HCT116 (cell line): ENCODE measurements at regions not wholly inside any gene's neighbourhood (a gene's known extent, or its start where the extent isn't known, plus 50 kb on each side); places are given as distances from the start of the nearest gene placed in this dataset.

Source experiments
- ATAC-seq: fragments of 200-7000 bp; cut with Tn5 transposase; 2 replicates; pipeline ENCODE4 v1.9.1; 2020; ENCODE audit warnings: mild to moderate bottlenecking, moderate library complexity
- BruUV-seq: library from RNA; stranded (reverse); fragments of 400-500 nt; replicated peaks from 2 replicates; lab custom pipeline; 2021; lab: Mats Ljungman, UMichigan
- CTCF ChIA-PET: fragments of 300-600 bp; sonication (Branson Sonifier 250); formaldehyde crosslinking; loops from one replicate; lab custom pipeline; 2021; ENCODE audit warnings: antibody characterized with exemption; lab: Charles Lee
- POLR2A ChIA-PET: fragments of 300-600, 350-600 bp; sonication (Branson Sonifier 250); formaldehyde crosslinking; loops from one replicate; lab custom pipeline; 2021; ENCODE audit warnings: antibody characterized with exemption; lab: Charles Lee
- RAD21 ChIA-PET, 2 experiments: fragments of 300-600 bp; sonication (Branson Sonifier 250); formaldehyde crosslinking; loops; one replicate each; lab custom pipeline; 2023; ENCODE audit warnings: low total read pairs in 2 of 2; ENCODE audit not compliant: uncharacterized antibody in 2 of 2, unreplicated experiment in 2 of 2, low non-redundant PET in 1 of 2; lab: Charles Lee
- DNase-seq: peaks from one replicate; pipeline ENCODE4 v3.0.0-alpha.2; 2010; ENCODE audit warnings: low read depth, low spot score
- H2AFZ ChIP-seq: fragments of 200-600 bp; shearing (Covaris generic), sonication (generic); 2 replicates; pipeline ENCODE4 v1.6.1; 2017; ENCODE audit warnings: low read depth, mixed run types, mixed read lengths, antibody characterized with exemption, low read length; ENCODE audit not compliant: poor library complexity, severe bottlenecking
- H3K27ac ChIP-seq: 2 replicates; pipeline ENCODE4 v1.5.1; 2012; ENCODE audit warnings: low read depth, low read length
- H3K27me3 ChIP-seq: fragments of 200-600 bp; sonication (generic); 2 replicates; pipeline ENCODE4 v1.6.1; 2016; ENCODE audit warnings: mixed run types, low read length, mixed read lengths; ENCODE audit not compliant: insufficient read depth
- H3K36me3 ChIP-seq, 2 experiments: fragments of 200-500 bp in 1 of 2; fragments of 200-600 bp in 1 of 2; sonication (Bioruptor generic) in 1 of 2; sonication (generic) in 1 of 2; 2 replicates each; pipeline versions ENCODE4 v1.5.1 to v1.6.1; 2014 to 2016; ENCODE audit warnings: low read length in 2 of 2, inconsistent platforms in 1 of 2, mixed read lengths in 1 of 2, mixed run types in 1 of 2; ENCODE audit not compliant: insufficient read depth in 2 of 2, control insufficient read depth in 1 of 2
- H3K4me1 ChIP-seq, 2 experiments: fragments of 200-600 bp in 1 of 2; sonication (generic) in 1 of 2; 2 replicates each; pipeline versions ENCODE4 v1.5.1 to v1.6.1; 2012 to 2017; ENCODE audit warnings: low read length in 2 of 2, inconsistent platforms in 1 of 2, mild to moderate bottlenecking in 1 of 2, mixed read lengths in 1 of 2, mixed run types in 1 of 2, moderate library complexity in 1 of 2; ENCODE audit not compliant: insufficient read depth in 2 of 2, control insufficient read depth in 1 of 2
- H3K4me2 ChIP-seq: fragments of 200-600 bp; sonication (generic); 2 replicates; pipeline ENCODE4 v1.6.1; 2017; ENCODE audit warnings: mixed run types, low read length, mixed read lengths
- H3K4me3 ChIP-seq, 2 experiments: fragments of 200-600 bp in 1 of 2; sonication (generic) in 1 of 2; replicated peaks in 1 of 2; 2 replicates each; pipeline ENCODE4 v1.5.1; 2011 to 2016; ENCODE audit warnings: low read length in 2 of 2, control low read depth in 1 of 2, low read depth in 1 of 2, mild to moderate bottlenecking in 1 of 2, mixed read lengths in 1 of 2, mixed run types in 1 of 2
- H3K79me2 ChIP-seq: fragments of 200-600 bp; sonication (generic); 2 replicates; pipeline ENCODE4 v1.6.1; 2017; ENCODE audit warnings: mild to moderate bottlenecking, mixed run types, low read length, moderate library complexity, mixed read lengths; ENCODE audit not compliant: insufficient read depth
- H3K9ac ChIP-seq: fragments of 200-600 bp; sonication (generic); 2 replicates; pipeline ENCODE4 v1.6.1; 2016; ENCODE audit warnings: low read length, mixed read lengths
- H3K9me2 ChIP-seq: fragments of 200-600 bp; sonication (generic), shearing (Covaris generic); 2 replicates; pipeline ENCODE4 v1.6.1; 2017; ENCODE audit warnings: mixed run types, mild to moderate bottlenecking, moderate library complexity; ENCODE audit not compliant: insufficient read depth
- H3K9me3 ChIP-seq, 2 experiments: fragments of 200-500 bp in 1 of 2; fragments of 200-600 bp in 1 of 2; sonication (Bioruptor generic) in 1 of 2; sonication (generic) in 1 of 2; 2 replicates each; pipeline ENCODE4 v1.6.1; 2014 to 2017; ENCODE audit warnings: low read length in 2 of 2, mixed read lengths in 2 of 2, inconsistent platforms in 1 of 2, low read depth in 1 of 2, mild to moderate bottlenecking in 1 of 2, mixed run types in 1 of 2, moderate library complexity in 1 of 2; ENCODE audit not compliant: control insufficient read depth in 1 of 2, insufficient read depth in 1 of 2
- H4K20me1 ChIP-seq: fragments of 200-600 bp; sonication (generic), shearing (Covaris generic); 2 replicates; pipeline ENCODE4 v1.6.1; 2017; ENCODE audit warnings: mixed run types, mild to moderate bottlenecking, moderate library complexity; ENCODE audit not compliant: insufficient read depth
- CBX3 ChIP-seq: IDR thresholded peaks from 2 replicates; pipeline ENCODE4 v1.6.1; 2012; ENCODE audit warnings: low read depth
- CEBPB ChIP-seq: IDR thresholded peaks from 2 replicates; pipeline ENCODE4 v1.6.1; 2012; ENCODE audit warnings: low read depth
- CTCF ChIP-seq, 3 experiments: fragments of 200-600 bp in 1 of 3; sonication (generic) in 1 of 3; IDR thresholded peaks in 2 of 3; conservative IDR thresholded peaks in 1 of 3; 2 replicates each; pipeline ENCODE4 v1.5.1; 2012 to 2017; ENCODE audit warnings: low read depth in 2 of 3, low read length in 2 of 3, antibody characterized with exemption in 1 of 3, borderline replicate concordance in 1 of 3, control low read depth in 1 of 3, mild to moderate bottlenecking in 1 of 3, mixed read lengths in 1 of 3, mixed run types in 1 of 3, moderate library complexity in 1 of 3; ENCODE audit not compliant: insufficient read depth in 1 of 3
- EGR1 ChIP-seq: IDR thresholded peaks from 2 replicates; pipeline ENCODE4 v1.6.1; 2012; ENCODE audit warnings: low read depth
- ELF1 ChIP-seq: IDR thresholded peaks from 2 replicates; pipeline ENCODE4 v1.6.1; 2012; ENCODE audit warnings: low read depth, borderline replicate concordance
- EZH2 ChIP-seq: fragments of 200-600 bp; sonication (generic); IDR thresholded peaks from 2 replicates; pipeline ENCODE4 v1.6.1; 2017; ENCODE audit warnings: antibody characterized with exemption, mixed run types
- EZH2phosphoT487 ChIP-seq: fragments of 200-600 bp; IDR thresholded peaks from 2 replicates; pipeline ENCODE4 v1.6.1; 2018; ENCODE audit warnings: antibody characterized with exemption, borderline replicate concordance
- FOSL1 ChIP-seq: IDR thresholded peaks from 2 replicates; pipeline ENCODE4 v1.6.1; 2012; ENCODE audit warnings: low read depth
- JUND ChIP-seq: IDR thresholded peaks from 2 replicates; pipeline ENCODE4 v1.6.1; 2012
- MAX ChIP-seq: IDR thresholded peaks from 2 replicates; pipeline ENCODE4 v1.6.1; 2012
- POLR2AphosphoS5 ChIP-seq: IDR thresholded peaks from 2 replicates; pipeline ENCODE4 v1.6.1; 2011; ENCODE audit warnings: mild to moderate bottlenecking, low read depth, low read length, moderate library complexity
- RAD21 ChIP-seq: IDR thresholded peaks from 2 replicates; pipeline ENCODE4 v1.6.1; 2012; ENCODE audit warnings: low read depth, mild to moderate bottlenecking
- REST ChIP-seq: IDR thresholded peaks from 2 replicates; pipeline ENCODE4 v1.6.1; 2012; ENCODE audit warnings: low read depth
- SIN3A ChIP-seq: IDR thresholded peaks from 2 replicates; pipeline ENCODE4 v1.6.1; 2012; ENCODE audit warnings: low read depth
- SP1 ChIP-seq: IDR thresholded peaks from 2 replicates; pipeline ENCODE4 v1.6.1; 2012; ENCODE audit warnings: low read depth
- TCF7L2 ChIP-seq: IDR thresholded peaks from 2 replicates; pipeline ENCODE4 v1.7.0; 2011; ENCODE audit warnings: borderline replicate concordance, inconsistent platforms; ENCODE audit not compliant: insufficient read depth, insufficient read length; ENCODE audit errors: extremely low read depth
- YY1 ChIP-seq: IDR thresholded peaks from 2 replicates; pipeline ENCODE4 v1.6.1; 2011; ENCODE audit warnings: low read length, low read depth, moderate library complexity, mild to moderate bottlenecking; ENCODE audit not compliant: insufficient replicate concordance; ENCODE audit errors: extremely low read depth
- ZFX ChIP-seq: fragments of 450-650 bp; IDR thresholded peaks from 2 replicates; pipeline ENCODE4 v1.6.1; 2017
- ZNF274 ChIP-seq: fragments of 200-500 bp; sonication (Bioruptor generic); IDR thresholded peaks from 2 replicates; pipeline ENCODE4 v1.6.1; 2014; ENCODE audit warnings: mild to moderate bottlenecking, low read depth, low read length, inconsistent platforms
- intact Hi-C: fragments of 100-400 bp; cut with micrococcal nuclease; formaldehyde crosslinking; loops from 2 replicates; pipeline ENCODE4 v1.10.0; 2022
- TF ChIP-seq, protein P1 (sequence below): IDR thresholded peaks from 2 replicates; pipeline ENCODE4 v1.6.1; 2012

- Histone ChIP-seq H3K27ac (no peak overlapping the region), H4K20me1 (no peaks in the 10 kb centered on the region), H3K27me3 (no peaks in the 10 kb centered on the region), H3K36me3 (no peaks in the 10 kb centered on the region), H3K4me2 (no peak overlapping the region), H3K4me1 (no peaks in the 10 kb centered on the region), H3K4me3 (no peak overlapping the region), H3K9ac (no peak overlapping the region), H3K9me3 (0 out of 4 replicates have a peak, but pooled peaks cover 0 to 3% of the 10 kb centered on the region in 2 experiments), H3K9me2 (no peaks in the 10 kb centered on the region), H3K79me2 (no peaks in the 10 kb centered on the region), H2AFZ (no peak overlapping the region)
- ChIA-PET RAD21 (no interaction called here), CTCF (no interaction called here), POLR2A (no interaction called here)
- no TSS peak for BruUV-seq
- no peak for ATAC-seq
- intact Hi-C loops = no loop called here
- TF ChIP-seq RAD21 (no peak), YY1 (no peak), SP1 (no peak), ELF1 (no peak), ZFX (no peak), CEBPB (no peak), EZH2phosphoT487 (no peak), JUND (no peak), MAX (no peak), CTCF (IDR thresholded peaks at IDR 0.05 in 2 of 3, conservative IDR thresholded peaks at IDR 0.05 in 1 of 3; ENCODE audit: borderline replicate concordance in 1 of 3, insufficient read depth in 1 of 3, low read depth in 2 of 3, low read length in 2 of 3) (no peak), SIN3A (no peak), FOSL1 (no peak), POLR2AphosphoS5 (no peak), REST (no peak), EZH2 (no peak), EGR1 (no peak), ZNF274 (no peak), TCF7L2 (no peak), CBX3 (no peak)
- TF ChIP-seq, protein P1, sequence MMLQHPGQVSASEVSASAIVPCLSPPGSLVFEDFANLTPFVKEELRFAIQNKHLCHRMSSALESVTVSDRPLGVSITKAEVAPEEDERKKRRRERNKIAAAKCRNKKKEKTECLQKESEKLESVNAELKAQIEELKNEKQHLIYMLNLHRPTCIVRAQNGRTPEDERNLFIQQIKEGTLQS = no peak
- no peak for DNase-seq
Measured at GRCh38 chr5:91599863-91600262, 216.7 kb upstream of the ARRDC3 start.
